Esophagus muscularis mucosa (tissue), 4 donors: ENCODE measurements at regions not wholly inside any gene's neighbourhood (a gene's known extent, or its start where the extent isn't known, plus 50 kb on each side); places are given as distances from the start of the nearest gene placed in this dataset.

ENCODE experiments used
- CTCF ChIP-seq, 3 experiments: fragments of 200-600 bp in 2 of 3; fragments of 450-650 bp in 1 of 3; sonication (generic) in 2 of 3; IDR thresholded peaks; one replicate each; pipeline ENCODE4 v1.5.1; 2017 to 2019; ENCODE audit warnings: antibody characterized with exemption in 3 of 3, mild to moderate bottlenecking in 2 of 3, moderate library complexity in 1 of 3
- EP300 ChIP-seq: sonication (generic); formaldehyde crosslinking; IDR thresholded peaks from one replicate; pipeline ENCODE4 v1.6.1; 2017; ENCODE audit warnings: antibody characterized with exemption
- POLR2A ChIP-seq: fragments of 450-650 bp; IDR thresholded peaks from one replicate; pipeline ENCODE4 v1.6.1; 2017; ENCODE audit warnings: antibody characterized with exemption, moderate library complexity, mild to moderate bottlenecking, low read depth

- no peak for TF ChIP-seq CTCF (IDR thresholded peaks at IDR 0.05)
- no peak for TF ChIP-seq POLR2A
- TF ChIP-seq EP300, result no peak
Measured at GRCh38 chr1:78240191-78240590, 194.4 kb downstream of the GIPC2 start.
